AG09319 (cell line): ENCODE measurements at regions not wholly inside any gene's neighbourhood (a gene's known extent, or its start where the extent isn't known, plus 50 kb on each side); places are given as distances from the start of the nearest gene placed in this dataset.

Experiments
- DNase-seq: peaks from one replicate; pipeline ENCODE4 v3.0.0-alpha.2; 2010; ENCODE audit warnings: low read depth; ENCODE audit errors: extremely low read depth
- TF ChIP-seq, protein P1 (sequence below): IDR thresholded peaks from 2 replicates; pipeline ENCODE4 v1.5.1; 2011; ENCODE audit warnings: low read depth, mild to moderate bottlenecking, inconsistent platforms, low read length, moderate library complexity

DNA sequence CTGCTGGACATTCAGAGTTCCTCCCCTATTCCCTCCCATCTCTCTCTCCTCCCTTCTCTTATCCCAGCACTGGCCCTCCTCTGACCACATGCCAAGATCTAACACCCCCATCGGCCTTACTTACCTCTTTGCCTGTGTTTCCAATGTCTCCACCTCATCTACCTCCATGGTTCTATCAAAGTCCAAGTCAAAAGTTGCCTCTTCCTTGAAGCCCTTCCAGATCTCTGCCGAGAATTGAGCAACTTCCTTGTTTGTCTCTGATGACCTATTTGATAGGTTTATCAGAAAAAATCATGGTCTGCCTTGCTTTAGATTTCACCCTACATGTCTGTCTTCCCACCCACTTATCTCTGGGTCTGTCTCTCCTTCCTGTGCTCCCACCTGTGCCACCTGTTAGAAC, 69.7 kb upstream of the ITGA11 start:
- TF ChIP-seq, protein P1, sequence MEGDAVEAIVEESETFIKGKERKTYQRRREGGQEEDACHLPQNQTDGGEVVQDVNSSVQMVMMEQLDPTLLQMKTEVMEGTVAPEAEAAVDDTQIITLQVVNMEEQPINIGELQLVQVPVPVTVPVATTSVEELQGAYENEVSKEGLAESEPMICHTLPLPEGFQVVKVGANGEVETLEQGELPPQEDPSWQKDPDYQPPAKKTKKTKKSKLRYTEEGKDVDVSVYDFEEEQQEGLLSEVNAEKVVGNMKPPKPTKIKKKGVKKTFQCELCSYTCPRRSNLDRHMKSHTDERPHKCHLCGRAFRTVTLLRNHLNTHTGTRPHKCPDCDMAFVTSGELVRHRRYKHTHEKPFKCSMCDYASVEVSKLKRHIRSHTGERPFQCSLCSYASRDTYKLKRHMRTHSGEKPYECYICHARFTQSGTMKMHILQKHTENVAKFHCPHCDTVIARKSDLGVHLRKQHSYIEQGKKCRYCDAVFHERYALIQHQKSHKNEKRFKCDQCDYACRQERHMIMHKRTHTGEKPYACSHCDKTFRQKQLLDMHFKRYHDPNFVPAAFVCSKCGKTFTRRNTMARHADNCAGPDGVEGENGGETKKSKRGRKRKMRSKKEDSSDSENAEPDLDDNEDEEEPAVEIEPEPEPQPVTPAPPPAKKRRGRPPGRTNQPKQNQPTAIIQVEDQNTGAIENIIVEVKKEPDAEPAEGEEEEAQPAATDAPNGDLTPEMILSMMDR = no peak

DNA sequence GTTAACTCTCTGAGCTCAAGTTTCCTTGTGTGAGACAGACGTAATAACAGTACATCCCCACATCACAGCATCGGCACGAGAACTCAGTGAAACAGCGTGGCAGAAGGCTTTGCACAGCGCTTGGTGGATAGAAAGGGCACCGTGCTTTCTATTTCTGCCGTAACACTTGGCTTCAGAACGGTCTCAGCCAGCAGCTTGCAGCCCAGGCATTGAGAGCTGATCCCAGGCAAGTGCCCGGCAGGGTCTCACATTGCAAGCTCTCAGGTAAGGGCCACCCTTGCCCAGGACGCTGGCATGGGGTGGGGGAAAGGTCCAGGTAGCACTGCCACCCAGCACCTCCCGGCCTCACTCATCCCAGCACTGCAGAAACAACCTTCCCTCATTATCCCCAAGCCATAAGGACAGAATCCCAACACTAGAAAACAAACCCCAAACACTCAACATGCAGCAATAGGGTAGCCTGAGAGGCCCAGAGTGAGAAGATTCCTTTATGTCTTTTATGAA, 70.5 kb upstream of the ITGA11 start:
- DNase-seq = no peak
- TF ChIP-seq, protein P1 = no peak

More for the DNA sequence above, 69.7 kb upstream of the ITGA11 start:
- no peak for DNase-seq

DNA sequence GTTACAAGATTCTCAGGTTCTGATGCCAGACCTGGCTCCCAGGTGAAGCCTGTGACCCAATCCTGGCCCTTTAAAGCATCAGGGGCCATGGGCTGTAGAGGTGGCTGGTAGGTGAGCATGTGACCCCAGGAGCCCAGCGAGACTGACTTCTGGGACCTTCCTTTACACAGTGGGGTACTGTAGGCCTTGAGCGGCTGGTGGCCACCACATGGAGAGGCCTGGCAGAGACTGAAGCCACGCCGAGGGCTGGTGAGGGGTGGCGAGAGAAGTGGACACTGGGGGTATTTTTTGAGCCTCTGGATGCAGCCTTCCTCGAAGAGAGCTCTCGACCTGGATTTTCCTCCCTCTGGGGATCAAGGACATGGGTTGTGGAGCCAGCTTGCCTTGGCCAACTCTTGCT, 71.2 kb upstream of the ITGA11 start:
- no peak for DNase-seq
- TF ChIP-seq, protein P1 = no peak

DNA sequence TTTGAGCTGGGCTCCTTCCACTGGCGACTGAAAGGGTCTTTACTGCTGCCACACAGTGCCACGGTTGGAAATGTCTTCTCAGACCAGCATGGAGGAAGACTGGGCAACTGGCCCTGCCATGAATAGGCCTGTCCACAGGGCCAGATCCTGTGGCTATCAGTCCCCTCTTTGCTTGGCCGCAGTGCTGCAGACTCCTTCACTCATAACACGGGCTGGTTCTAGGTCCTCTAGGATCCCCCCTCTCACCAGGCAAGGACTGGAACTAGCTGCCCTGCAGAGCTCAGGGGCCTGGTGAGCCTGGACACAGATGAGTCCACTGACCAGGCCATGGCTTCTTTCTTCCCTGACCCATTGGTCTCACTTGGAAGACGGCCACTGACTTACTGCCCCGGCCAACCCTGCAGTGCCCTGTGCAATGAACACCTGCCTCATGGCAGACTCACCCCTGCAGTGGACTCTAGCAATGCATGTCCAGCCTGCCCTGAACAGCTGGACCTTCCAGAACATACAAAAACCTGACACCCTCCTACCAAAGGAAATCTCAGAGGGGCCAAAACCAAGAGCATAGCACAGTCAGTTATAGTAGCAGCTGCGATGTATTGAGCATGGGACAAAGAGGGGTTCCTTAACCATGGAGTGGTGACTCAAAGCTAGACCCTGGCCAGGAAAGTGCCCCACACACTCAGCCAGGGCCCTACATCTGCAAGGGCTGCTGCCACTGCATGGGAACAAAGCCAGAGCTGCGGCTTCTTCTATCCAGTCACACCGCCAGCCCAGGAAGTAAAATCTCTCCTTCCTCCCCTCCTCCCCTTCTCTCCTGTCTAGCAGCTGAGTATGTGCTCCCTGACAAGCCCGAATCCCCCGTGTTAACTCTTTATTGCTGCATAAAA, 72.1 kb upstream of the ITGA11 start:
- DNase-seq = no peak
- TF ChIP-seq, protein P1 = no peak

DNA sequence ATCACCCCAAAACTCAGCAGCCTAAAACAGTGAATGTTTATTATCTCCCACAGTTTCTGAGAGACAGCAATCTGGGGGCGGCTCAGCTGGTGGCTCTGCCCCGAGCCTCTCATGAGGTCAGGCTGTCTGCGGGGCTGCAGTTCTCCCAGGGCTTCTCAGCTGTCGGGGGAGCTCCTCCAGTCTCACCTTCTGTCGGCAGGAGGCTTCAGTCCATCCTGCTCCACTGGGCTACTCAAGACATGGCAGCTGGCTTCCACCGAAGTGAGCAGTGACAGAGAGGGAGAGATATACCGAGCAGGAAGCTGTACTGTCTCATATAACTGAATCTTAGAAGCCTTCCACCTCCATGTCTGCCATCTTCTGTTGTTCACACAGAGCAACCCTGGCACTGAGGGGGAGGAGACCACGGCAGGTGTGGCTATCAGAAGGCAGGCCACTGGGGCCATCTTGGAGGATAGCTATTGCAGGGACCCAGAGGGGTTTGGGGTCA, 72.8 kb upstream of the ITGA11 start:
- TF ChIP-seq, protein P1 = no peak
- no peak for DNase-seq

DNA sequence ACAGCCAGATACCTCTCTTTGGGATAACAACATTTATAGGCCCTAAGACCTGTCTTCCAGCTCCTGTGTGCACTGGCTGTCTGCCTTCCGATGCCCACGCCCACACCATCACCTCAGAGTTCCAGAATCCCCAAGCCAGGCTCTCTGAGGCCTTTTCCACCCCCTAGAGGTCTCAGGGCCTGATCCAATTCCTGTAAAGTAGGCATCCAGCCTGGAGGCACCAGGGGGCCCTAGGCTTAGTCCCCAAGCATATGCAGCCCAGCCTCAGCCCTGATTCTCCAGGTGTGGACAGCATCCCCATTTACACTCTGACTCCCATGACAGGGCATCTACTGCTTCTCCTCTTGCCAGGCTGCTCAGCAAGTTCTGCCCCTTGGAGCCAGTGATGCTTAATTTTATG, 72.7 kb upstream of the CORO2B start:
- TF ChIP-seq, protein P1 = no peak
- no peak for DNase-seq

DNA sequence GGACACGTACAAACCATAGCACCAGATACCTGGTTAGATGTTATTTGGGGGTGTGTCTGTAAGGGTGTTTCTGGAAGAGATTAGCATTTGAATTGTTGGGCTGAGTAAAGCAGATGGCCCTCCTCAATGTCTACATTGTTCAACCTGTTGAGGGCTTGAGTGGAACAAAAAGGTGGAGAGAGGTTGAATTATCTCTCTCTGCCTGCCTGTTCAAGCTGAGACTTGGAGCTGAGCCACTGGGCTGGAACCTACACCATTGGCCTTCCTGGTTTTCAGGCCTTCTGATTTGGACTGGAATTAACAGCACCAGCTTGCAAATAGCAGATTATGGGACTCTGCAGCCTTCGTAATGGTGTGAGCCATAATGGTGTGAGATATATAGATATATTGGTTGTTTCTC, 71.3 kb upstream of the CORO2B start:
- no peak for DNase-seq
- TF ChIP-seq, protein P1 = no peak
